ENCODE measurements at regions not wholly inside any gene's neighbourhood (a gene's known extent, or its start where the extent isn't known, plus 50 kb on each side); places are given as distances from the start of the nearest gene placed in this dataset.

DNA sequence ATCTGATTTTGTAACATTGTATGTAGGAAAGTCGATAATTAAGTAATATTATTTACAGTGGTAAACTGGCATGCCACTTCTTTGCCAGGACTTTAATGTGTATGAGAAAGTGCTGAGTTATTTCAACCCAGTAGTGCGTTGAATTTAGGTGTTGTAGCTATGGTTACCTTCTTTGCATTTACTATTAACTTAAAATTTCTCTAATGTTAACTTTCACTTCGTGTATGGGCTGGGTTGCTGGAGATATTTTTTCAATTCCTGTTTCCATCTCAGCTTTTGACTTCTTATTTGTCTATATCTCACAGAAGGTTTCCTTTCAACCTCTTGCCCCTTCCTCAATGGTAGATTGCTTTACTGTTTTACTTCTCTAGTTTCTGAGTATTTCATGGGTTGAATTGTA, 1345.6 kb downstream of the FSCB start:
- DNase-seq (ENCODE audit: low spot score, unreplicated experiment), result no peak
- H3K4me3 Mint-ChIP-seq (ENCODE audit: low read depth), result no peak overlapping the region
- peaks cover 3% of the 10 kb centered on the region for H3K4me1 Mint-ChIP-seq (ENCODE audit: low read depth)
- H3K27me3 Mint-ChIP-seq, result no peaks in the 10 kb centered on the region
- TF ChIP-seq, protein P1, sequence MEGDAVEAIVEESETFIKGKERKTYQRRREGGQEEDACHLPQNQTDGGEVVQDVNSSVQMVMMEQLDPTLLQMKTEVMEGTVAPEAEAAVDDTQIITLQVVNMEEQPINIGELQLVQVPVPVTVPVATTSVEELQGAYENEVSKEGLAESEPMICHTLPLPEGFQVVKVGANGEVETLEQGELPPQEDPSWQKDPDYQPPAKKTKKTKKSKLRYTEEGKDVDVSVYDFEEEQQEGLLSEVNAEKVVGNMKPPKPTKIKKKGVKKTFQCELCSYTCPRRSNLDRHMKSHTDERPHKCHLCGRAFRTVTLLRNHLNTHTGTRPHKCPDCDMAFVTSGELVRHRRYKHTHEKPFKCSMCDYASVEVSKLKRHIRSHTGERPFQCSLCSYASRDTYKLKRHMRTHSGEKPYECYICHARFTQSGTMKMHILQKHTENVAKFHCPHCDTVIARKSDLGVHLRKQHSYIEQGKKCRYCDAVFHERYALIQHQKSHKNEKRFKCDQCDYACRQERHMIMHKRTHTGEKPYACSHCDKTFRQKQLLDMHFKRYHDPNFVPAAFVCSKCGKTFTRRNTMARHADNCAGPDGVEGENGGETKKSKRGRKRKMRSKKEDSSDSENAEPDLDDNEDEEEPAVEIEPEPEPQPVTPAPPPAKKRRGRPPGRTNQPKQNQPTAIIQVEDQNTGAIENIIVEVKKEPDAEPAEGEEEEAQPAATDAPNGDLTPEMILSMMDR (IDR thresholded peaks at IDR 0.05; ENCODE audit: unreplicated experiment), result no peak
- H3K36me3 Mint-ChIP-seq (ENCODE audit: insufficient read depth), result no peaks in the 10 kb centered on the region
- H3K9me3 Mint-ChIP-seq (ENCODE audit: low read depth), result peaks cover 12% of the 10 kb centered on the region
- H3K27ac Mint-ChIP-seq, result no peak overlapping the region

DNA sequence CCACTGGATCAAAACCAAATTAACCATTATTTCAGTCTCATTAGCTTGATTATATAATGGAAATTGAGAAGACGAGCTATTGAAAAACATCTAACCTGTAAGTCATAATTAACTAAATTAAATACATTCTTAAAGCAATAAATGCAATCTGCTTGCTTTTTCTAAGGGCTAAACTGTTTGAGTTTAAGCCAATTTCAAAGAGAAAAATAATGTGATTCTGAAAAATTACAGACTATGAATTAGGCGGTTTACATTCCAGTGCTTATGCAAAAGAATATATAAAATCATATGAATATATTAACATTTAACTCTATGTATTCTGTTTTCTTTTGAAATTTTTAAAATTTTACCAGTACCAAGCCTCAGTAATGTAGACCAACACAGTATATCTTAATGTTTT, 1349.4 kb downstream of the FSCB start:
- Mint-ChIP-seq H3K9me3 (ENCODE audit: low read depth) (peaks cover 7% of the 10 kb centered on the region), H3K4me1 (ENCODE audit: low read depth) (peaks cover 8% of the 10 kb centered on the region), H3K27ac (no peak overlapping the region), H3K36me3 (ENCODE audit: insufficient read depth) (no peaks in the 10 kb centered on the region), H3K4me3 (ENCODE audit: low read depth) (no peak overlapping the region), H3K27me3 (no peaks in the 10 kb centered on the region)
- DNase-seq (ENCODE audit: low spot score, unreplicated experiment), result no peak
- TF ChIP-seq, protein P1 (IDR thresholded peaks at IDR 0.05; ENCODE audit: unreplicated experiment), result no peak

GRCh38 chr14:43155924-43156323, 1351.2 kb downstream of the FSCB start:
- no peaks in the 10 kb centered on the region for H3K27me3 Mint-ChIP-seq
- no peak for DNase-seq (ENCODE audit: low spot score, unreplicated experiment)

GRCh38 chr14:43155258-43155657, 1351.8 kb downstream of the FSCB start:
- TF ChIP-seq, protein P1 (IDR thresholded peaks at IDR 0.05; ENCODE audit: unreplicated experiment), result no peak
- DNase-seq (ENCODE audit: low spot score, unreplicated experiment), result no peak
- no peaks in the 10 kb centered on the region for H3K27me3 Mint-ChIP-seq
- no peak overlapping the region for H3K4me3 Mint-ChIP-seq (ENCODE audit: low read depth)
- peaks cover 8% of the 10 kb centered on the region for H3K4me1 Mint-ChIP-seq (ENCODE audit: low read depth)
- no peak overlapping the region for H3K27ac Mint-ChIP-seq
- H3K36me3 Mint-ChIP-seq (ENCODE audit: insufficient read depth), result no peaks in the 10 kb centered on the region
- H3K9me3 Mint-ChIP-seq (ENCODE audit: low read depth), result peaks cover 7% of the 10 kb centered on the region

More at GRCh38 chr14:43155924-43156323, 1351.2 kb downstream of the FSCB start:
- Mint-ChIP-seq H3K4me1 (ENCODE audit: low read depth) (peaks cover 8% of the 10 kb centered on the region), H3K4me3 (ENCODE audit: low read depth) (no peak overlapping the region), H3K36me3 (ENCODE audit: insufficient read depth) (no peaks in the 10 kb centered on the region), H3K27ac (no peak overlapping the region), H3K9me3 (ENCODE audit: low read depth) (peaks cover 7% of the 10 kb centered on the region)
- TF ChIP-seq, protein P1 (IDR thresholded peaks at IDR 0.05; ENCODE audit: unreplicated experiment), result no peak

- Mint-ChIP-seq H3K36me3 (ENCODE audit: insufficient read depth) (no peaks in the 10 kb centered on the region), H3K4me1 (ENCODE audit: low read depth) (no peaks in the 10 kb centered on the region), H3K27me3 (no peaks in the 10 kb centered on the region), H3K4me3 (ENCODE audit: low read depth) (no peak overlapping the region), H3K9me3 (ENCODE audit: low read depth) (no peaks in the 10 kb centered on the region), H3K27ac (no peak overlapping the region)
- TF ChIP-seq, protein P1 (IDR thresholded peaks at IDR 0.05; ENCODE audit: unreplicated experiment), result no peak
- DNase-seq (ENCODE audit: low spot score, unreplicated experiment), result no peak
Observed at GRCh38 chr14:43147485-43147884, 1359.6 kb downstream of the FSCB start.
